HEK293T (cell line): ENCODE measurements at regions not wholly inside any gene's neighbourhood (a gene's known extent, or its start where the extent isn't known, plus 50 kb on each side); places are given as distances from the start of the nearest gene placed in this dataset.

Experiments
- BHLHE40 ChIP-seq: fragments of 450-650 bp; IDR thresholded peaks from 2 replicates; pipeline ENCODE4 v1.6.1; 2016; ENCODE audit warnings: mild to moderate bottlenecking, moderate library complexity, borderline replicate concordance
- CTBP1 ChIP-seq: fragments of 450-650 bp; IDR thresholded peaks from 2 replicates; pipeline ENCODE4 v1.6.1; 2016; ENCODE audit warnings: borderline replicate concordance
- FOXK2 ChIP-seq: fragments of 450-650 bp; IDR thresholded peaks from 2 replicates; pipeline ENCODE4 v1.6.1; 2016; ENCODE audit warnings: mild to moderate bottlenecking
- L3MBTL2 ChIP-seq: fragments of 450-650 bp; conservative IDR thresholded peaks from 2 replicates; pipeline ENCODE4 v1.6.1; 2016; ENCODE audit warnings: mild to moderate bottlenecking
- NFRKB ChIP-seq: fragments of 450-650 bp; IDR thresholded peaks from 2 replicates; pipeline ENCODE4 v1.6.1; 2016; ENCODE audit warnings: mild to moderate bottlenecking, moderate library complexity
- SP1 ChIP-seq: fragments of 450-650 bp; IDR thresholded peaks from 2 replicates; pipeline ENCODE4 v1.6.1; 2017
- TARDBP ChIP-seq: fragments of 450-650 bp; IDR thresholded peaks from 2 replicates; pipeline ENCODE4 v1.6.1; 2016
- ZNF384 ChIP-seq: fragments of 450-650 bp; IDR thresholded peaks from 2 replicates; pipeline ENCODE4 v1.6.1; 2016
- TF ChIP-seq, protein P1 (sequence below): fragments of 450-650 bp; IDR thresholded peaks from 2 replicates; pipeline ENCODE4 v1.6.1; 2016

DNA sequence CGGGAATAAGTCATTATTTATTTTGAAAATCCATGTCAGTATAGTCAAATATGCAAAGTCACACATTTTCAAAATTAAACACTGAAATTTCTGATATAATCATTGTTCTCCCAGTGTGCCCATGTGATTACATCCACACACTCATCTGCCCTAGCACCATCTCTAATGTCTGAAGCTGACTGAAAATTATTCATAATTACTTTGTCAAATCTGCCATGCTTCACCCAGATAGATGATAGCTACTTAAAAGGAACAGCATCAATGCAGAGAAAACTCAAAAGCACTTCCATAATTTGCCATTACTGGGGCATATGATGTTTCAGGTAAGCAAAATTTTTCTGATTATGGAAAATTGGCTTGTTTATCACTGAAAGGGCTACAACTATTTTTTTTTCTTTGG, 1433.3 kb upstream of the IGFBP7 start:
- TF ChIP-seq, protein P1, sequence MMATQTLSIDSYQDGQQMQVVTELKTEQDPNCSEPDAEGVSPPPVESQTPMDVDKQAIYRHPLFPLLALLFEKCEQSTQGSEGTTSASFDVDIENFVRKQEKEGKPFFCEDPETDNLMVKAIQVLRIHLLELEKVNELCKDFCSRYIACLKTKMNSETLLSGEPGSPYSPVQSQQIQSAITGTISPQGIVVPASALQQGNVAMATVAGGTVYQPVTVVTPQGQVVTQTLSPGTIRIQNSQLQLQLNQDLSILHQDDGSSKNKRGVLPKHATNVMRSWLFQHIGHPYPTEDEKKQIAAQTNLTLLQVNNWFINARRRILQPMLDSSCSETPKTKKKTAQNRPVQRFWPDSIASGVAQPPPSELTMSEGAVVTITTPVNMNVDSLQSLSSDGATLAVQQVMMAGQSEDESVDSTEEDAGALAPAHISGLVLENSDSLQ = no peak
- TF ChIP-seq SP1 (no peak), ZNF384 (no peak), FOXK2 (no peak), L3MBTL2 (no peak), NFRKB (no peak), CTBP1 (no peak), TARDBP (no peak), BHLHE40 (no peak)
